Keratinocyte (primary cell): ENCODE measurements at regions not wholly inside any gene's neighbourhood (a gene's known extent, or its start where the extent isn't known, plus 50 kb on each side); places are given as distances from the start of the nearest gene placed in this dataset.

ENCODE experiments used
- DNase-seq: peaks from one replicate; pipeline ENCODE4 v3.0.0-alpha.2; 2011; ENCODE audit warnings: low read depth, missing footprints, low spot score
- FAIRE-seq: peaks from 2 replicates; lab custom pipeline; 2011; peaks lifted over from hg19 to GRCh38; lab: Jason Lieb, UNC
- H2AFZ ChIP-seq: 2 replicates; pipeline ENCODE4 v1.6.0; 2012; ENCODE audit warnings: low read length, control low read depth, inconsistent platforms; ENCODE audit not compliant: control insufficient read depth
- H3K27ac ChIP-seq: 2 replicates; pipeline ENCODE4 v1.5.1; 2011; ENCODE audit warnings: low read length; ENCODE audit not compliant: control insufficient read depth, insufficient read depth
- H3K27me3 ChIP-seq: 3 replicates; pipeline ENCODE4 v1.6.0; 2011; ENCODE audit warnings: low read length; ENCODE audit not compliant: control insufficient read depth, insufficient read depth; ENCODE audit errors: extremely low read depth
- H3K36me3 ChIP-seq, 2 experiments: 2 replicates in 1 of 2; 3 replicates in 1 of 2; pipeline ENCODE4 v1.5.1; 2011; ENCODE audit warnings: low read length in 2 of 2, mild to moderate bottlenecking in 1 of 2; ENCODE audit not compliant: control insufficient read depth in 2 of 2, insufficient read depth in 2 of 2; ENCODE audit errors: extremely low read depth in 1 of 2
- H3K4me1 ChIP-seq: 3 replicates; pipeline ENCODE4 v1.5.1; 2011; ENCODE audit warnings: low read length; ENCODE audit not compliant: control insufficient read depth, insufficient read depth; ENCODE audit errors: extremely low read depth
- H3K4me2 ChIP-seq: 3 replicates; pipeline ENCODE4 v1.6.0; 2011; ENCODE audit warnings: low read depth, low read length; ENCODE audit not compliant: control insufficient read depth, insufficient read depth; ENCODE audit errors: extremely low read depth
- H3K4me3 ChIP-seq, 3 experiments: fragments of 200-600 bp in 1 of 3; sonication (generic) in 1 of 3; 2 replicates in 2 of 3; 3 replicates in 1 of 3; pipeline ENCODE4 v1.5.1; 2011 to 2016; ENCODE audit warnings: low read length in 3 of 3, mild to moderate bottlenecking in 3 of 3, control low read depth in 2 of 3, inconsistent platforms in 1 of 3, low read depth in 1 of 3, mixed read lengths in 1 of 3, mixed run types in 1 of 3, moderate library complexity in 1 of 3; ENCODE audit not compliant: control insufficient read depth in 2 of 3, insufficient read depth in 2 of 3; ENCODE audit errors: extremely low read depth in 1 of 3
- H3K79me2 ChIP-seq: 2 replicates; pipeline ENCODE4 v1.6.0; 2012; ENCODE audit warnings: low read length; ENCODE audit not compliant: control insufficient read depth, insufficient read depth
- H3K9ac ChIP-seq: 3 replicates; pipeline ENCODE4 v1.6.0; 2011; ENCODE audit warnings: low read length; ENCODE audit not compliant: control insufficient read depth, insufficient read depth; ENCODE audit errors: extremely low read depth
- H3K9me1 ChIP-seq: 3 replicates; pipeline ENCODE4 v1.6.0; 2011; ENCODE audit warnings: low read length; ENCODE audit not compliant: control insufficient read depth, insufficient read depth; ENCODE audit errors: extremely low read depth
- H3K9me3 ChIP-seq: 2 replicates; pipeline ENCODE4 v1.5.1; 2012; ENCODE audit warnings: low read depth, low read length; ENCODE audit not compliant: control insufficient read depth
- H4K20me1 ChIP-seq: 3 replicates; pipeline ENCODE4 v1.6.0; 2011; ENCODE audit warnings: low read length; ENCODE audit not compliant: control insufficient read depth, insufficient read depth; ENCODE audit errors: extremely low read depth
- EZH2 ChIP-seq: IDR thresholded peaks from one replicate; pipeline ENCODE4 v1.6.1; 2012; ENCODE audit warnings: inconsistent platforms, mild to moderate bottlenecking, low read length, moderate library complexity
- dilution Hi-C: fragments of 300-500 bp; cut with MboI; formaldehyde crosslinking; loops from one replicate; pipeline ENCODE4 v1.7.0; 2020; ENCODE audit warnings: low sequenced_read_pairs; ENCODE audit not compliant: extremely low pct_ligation_motif_present
- TF ChIP-seq, protein P1 (sequence below), 3 experiments: IDR thresholded peaks in 1 of 3; conservative IDR thresholded peaks in 1 of 3; optimal IDR thresholded peaks in 1 of 3; 2 replicates in 2 of 3; 3 replicates in 1 of 3; pipeline versions ENCODE3 to v1.5.1; 2011; ENCODE audit warnings: low read length in 3 of 3, mild to moderate bottlenecking in 3 of 3, moderate library complexity in 2 of 3, control low read depth in 1 of 3, inconsistent platforms in 1 of 3; ENCODE audit not compliant: insufficient read depth in 2 of 3; ENCODE audit errors: extremely low read depth in 1 of 3

DNA sequence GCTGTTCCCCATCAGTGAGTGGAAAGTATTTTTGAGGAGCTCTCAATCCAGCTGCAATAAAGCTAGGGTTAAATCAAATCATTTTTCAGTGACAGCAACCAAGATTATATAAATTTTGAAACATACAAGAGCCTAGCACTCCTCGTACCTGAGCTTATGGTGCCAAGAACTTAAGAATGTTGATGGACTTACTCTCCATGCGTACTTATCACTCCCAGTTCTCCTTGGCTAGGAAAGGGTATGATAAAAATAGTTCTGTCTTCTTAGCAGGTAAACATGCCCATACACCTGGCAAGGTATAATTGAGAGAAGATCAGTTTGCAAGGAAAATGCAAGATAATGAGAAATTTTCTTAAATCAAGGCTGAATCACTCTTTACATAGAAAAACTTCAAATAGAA is 64.5 kb upstream of the SEMA6D start:
- no peak overlapping the region for H3K4me3 ChIP-seq
- no peaks in the 10 kb centered on the region for H3K36me3 ChIP-seq
- H3K27me3 ChIP-seq: no peaks in the 10 kb centered on the region
- dilution Hi-C loops: no loop called here
- H3K79me2 ChIP-seq: no peaks in the 10 kb centered on the region
- DNase-seq: no peak
- no peak overlapping the region for H3K9ac ChIP-seq
- H3K27ac ChIP-seq: no peak overlapping the region
- no peaks in the 10 kb centered on the region for H3K9me3 ChIP-seq
- FAIRE-seq: no peak
- no peak overlapping the region for H3K4me2 ChIP-seq
- no peaks in the 10 kb centered on the region for H4K20me1 ChIP-seq
- H3K9me1 ChIP-seq: no peaks in the 10 kb centered on the region
- no peak overlapping the region for H2AFZ ChIP-seq
- TF ChIP-seq, protein P1, sequence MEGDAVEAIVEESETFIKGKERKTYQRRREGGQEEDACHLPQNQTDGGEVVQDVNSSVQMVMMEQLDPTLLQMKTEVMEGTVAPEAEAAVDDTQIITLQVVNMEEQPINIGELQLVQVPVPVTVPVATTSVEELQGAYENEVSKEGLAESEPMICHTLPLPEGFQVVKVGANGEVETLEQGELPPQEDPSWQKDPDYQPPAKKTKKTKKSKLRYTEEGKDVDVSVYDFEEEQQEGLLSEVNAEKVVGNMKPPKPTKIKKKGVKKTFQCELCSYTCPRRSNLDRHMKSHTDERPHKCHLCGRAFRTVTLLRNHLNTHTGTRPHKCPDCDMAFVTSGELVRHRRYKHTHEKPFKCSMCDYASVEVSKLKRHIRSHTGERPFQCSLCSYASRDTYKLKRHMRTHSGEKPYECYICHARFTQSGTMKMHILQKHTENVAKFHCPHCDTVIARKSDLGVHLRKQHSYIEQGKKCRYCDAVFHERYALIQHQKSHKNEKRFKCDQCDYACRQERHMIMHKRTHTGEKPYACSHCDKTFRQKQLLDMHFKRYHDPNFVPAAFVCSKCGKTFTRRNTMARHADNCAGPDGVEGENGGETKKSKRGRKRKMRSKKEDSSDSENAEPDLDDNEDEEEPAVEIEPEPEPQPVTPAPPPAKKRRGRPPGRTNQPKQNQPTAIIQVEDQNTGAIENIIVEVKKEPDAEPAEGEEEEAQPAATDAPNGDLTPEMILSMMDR (optimal IDR thresholded peaks at IDR 0.05 in 1 of 3, IDR thresholded peaks at IDR 0.05 in 1 of 3, conservative IDR thresholded peaks at IDR 0.05 in 1 of 3; ENCODE audit: extremely low read depth in 1 of 3, insufficient read depth in 2 of 3, low read length in 3 of 3): no peak
- TF ChIP-seq EZH2: no peak
- H3K4me1 ChIP-seq: no peaks in the 10 kb centered on the region

DNA sequence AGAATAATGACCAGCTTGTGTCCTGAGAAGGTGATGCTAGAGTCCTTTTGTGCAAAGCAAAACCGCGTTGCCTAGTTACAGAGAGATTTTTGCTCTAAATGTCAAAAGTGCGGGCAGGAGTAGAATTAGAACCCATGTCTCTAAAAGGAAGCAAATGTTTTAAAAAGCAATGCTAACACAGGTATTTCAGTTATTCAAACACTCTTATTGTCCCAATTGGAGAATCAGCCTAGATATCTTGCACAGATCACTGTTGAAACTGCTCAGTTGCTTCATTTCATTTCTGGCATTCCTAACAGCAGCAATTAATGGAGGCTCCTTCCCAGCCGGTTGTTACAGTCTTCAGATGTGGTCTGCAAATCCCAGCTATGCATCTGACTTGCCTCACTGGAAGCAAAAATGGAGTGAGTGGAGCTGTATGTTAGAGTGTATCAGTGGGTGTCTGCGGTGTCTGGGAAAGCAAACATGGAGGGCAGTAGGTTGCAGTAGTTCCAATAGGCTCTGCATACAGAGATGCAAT is 55.6 kb upstream of the SEMA6D start:
- FAIRE-seq: no peak
- H2AFZ ChIP-seq: no peak overlapping the region

More for the DNA sequence above, 55.6 kb upstream of the SEMA6D start:
- TF ChIP-seq, protein P1 (optimal IDR thresholded peaks at IDR 0.05 in 1 of 3, IDR thresholded peaks at IDR 0.05 in 1 of 3, conservative IDR thresholded peaks at IDR 0.05 in 1 of 3; ENCODE audit: extremely low read depth in 1 of 3, insufficient read depth in 2 of 3, low read length in 3 of 3): no peak
- TF ChIP-seq EZH2: no peak
- DNase-seq: no peak
- Histone ChIP-seq H3K27ac (no peak overlapping the region), H4K20me1 (no peaks in the 10 kb centered on the region), H3K27me3 (no peaks in the 10 kb centered on the region), H3K79me2 (no peaks in the 10 kb centered on the region), H3K9ac (no peak overlapping the region), H3K9me1 (no peaks in the 10 kb centered on the region), H3K4me2 (no peak overlapping the region), H3K4me3 (no peak overlapping the region), H3K4me1 (peaks cover 15% of the 10 kb centered on the region), H3K36me3 (no peaks in the 10 kb centered on the region), H3K9me3 (no peaks in the 10 kb centered on the region)
- dilution Hi-C loops: no loop called here
